Neural crest cell (in vitro differentiated cells): ENCODE measurements at regions not wholly inside any gene's neighbourhood (a gene's known extent, or its start where the extent isn't known, plus 50 kb on each side); places are given as distances from the start of the nearest gene placed in this dataset.
"Not testable (repeated sequence)": the region's sequence is repeated elsewhere in the genome, so short reads cannot be mapped to it uniquely, and the experiment has no call there.

Experiments used
- DNase-seq: peaks from one replicate; pipeline ENCODE4 v3.0.0; 2021; ENCODE audit warnings: low read depth, mixed read lengths, low spot score
- H3K27ac Mint-ChIP-seq: one replicate; pipeline ENCODE4 v1.8.0; 2021; ENCODE audit warnings: mild to moderate bottlenecking, mixed read lengths; ENCODE audit not compliant: unreplicated experiment
- H3K27me3 Mint-ChIP-seq: 2 replicates; pipeline ENCODE4 v1.8.0; 2021; ENCODE audit warnings: low read depth, mild to moderate bottlenecking, mixed read lengths
- H3K36me3 Mint-ChIP-seq: 2 replicates; pipeline ENCODE4 v1.8.0; 2021; ENCODE audit warnings: low read depth, mild to moderate bottlenecking, mixed read lengths
- H3K4me1 Mint-ChIP-seq: 2 replicates; pipeline ENCODE4 v1.8.0; 2021; ENCODE audit warnings: mixed read lengths
- H3K4me3 Mint-ChIP-seq: one replicate; pipeline ENCODE4 v1.8.0; 2021; ENCODE audit warnings: mild to moderate bottlenecking, mixed read lengths
- H3K9me3 Mint-ChIP-seq: 2 replicates; pipeline ENCODE4 v1.8.0; 2021; ENCODE audit warnings: mixed read lengths
- CTCF ChIP-seq: fragments of 200-600 bp; sonication (generic); conservative IDR thresholded peaks from 2 replicates; pipeline ENCODE4 v1.5.0; 2021; ENCODE audit warnings: antibody characterized with exemption, mild to moderate bottlenecking

- Mint-ChIP-seq H3K9me3 (peaks cover 4% of the 10 kb centered on the region), H3K4me1 (no peaks in the 10 kb centered on the region), H3K27ac (no peak overlapping the region), H3K4me3 (no peak overlapping the region), H3K27me3 (no peaks in the 10 kb centered on the region), H3K36me3 (no peaks in the 10 kb centered on the region)
- TF ChIP-seq CTCF: no peak
- no peak for DNase-seq
These were observed 214.8 kb upstream of the TMEM229A start for GRCh38 chr7:124247691-124248090.

DNA sequence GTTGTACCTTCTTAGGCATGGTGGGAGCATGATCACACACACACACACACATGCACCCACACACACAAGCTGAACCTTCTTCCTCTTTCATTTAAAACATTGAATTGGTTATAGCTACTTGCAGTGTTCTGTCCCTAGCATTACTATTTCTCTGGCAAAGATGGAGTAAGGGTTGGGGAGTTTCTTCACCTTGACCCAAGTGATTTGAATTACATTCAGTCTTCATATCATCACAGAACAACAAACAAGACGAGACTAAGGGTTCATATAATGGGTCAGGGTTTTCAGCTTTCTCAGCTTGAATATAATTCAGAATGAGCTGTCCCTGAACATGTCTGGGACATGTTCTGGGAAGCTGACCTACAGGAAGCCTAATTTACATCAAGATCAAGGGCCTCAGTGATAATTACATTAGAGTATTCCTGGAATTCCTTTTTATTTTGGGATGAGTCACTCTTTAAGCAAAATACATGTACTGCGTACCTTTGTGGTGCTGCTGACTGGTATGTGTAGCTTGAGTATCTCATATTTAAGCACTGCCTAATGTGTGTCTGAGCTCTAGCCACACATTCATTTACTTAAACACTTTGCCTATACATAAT lies 213.5 kb upstream of the TMEM229A start:
- H3K36me3 Mint-ChIP-seq: no peaks in the 10 kb centered on the region
- H3K9me3 Mint-ChIP-seq: peaks cover 4% of the 10 kb centered on the region
- DNase-seq: no peak
- TF ChIP-seq CTCF: no peak
- H3K27ac Mint-ChIP-seq: no peak overlapping the region
- H3K4me1 Mint-ChIP-seq: no peaks in the 10 kb centered on the region
- H3K4me3 Mint-ChIP-seq: no peak overlapping the region
- no peaks in the 10 kb centered on the region for H3K27me3 Mint-ChIP-seq

DNA sequence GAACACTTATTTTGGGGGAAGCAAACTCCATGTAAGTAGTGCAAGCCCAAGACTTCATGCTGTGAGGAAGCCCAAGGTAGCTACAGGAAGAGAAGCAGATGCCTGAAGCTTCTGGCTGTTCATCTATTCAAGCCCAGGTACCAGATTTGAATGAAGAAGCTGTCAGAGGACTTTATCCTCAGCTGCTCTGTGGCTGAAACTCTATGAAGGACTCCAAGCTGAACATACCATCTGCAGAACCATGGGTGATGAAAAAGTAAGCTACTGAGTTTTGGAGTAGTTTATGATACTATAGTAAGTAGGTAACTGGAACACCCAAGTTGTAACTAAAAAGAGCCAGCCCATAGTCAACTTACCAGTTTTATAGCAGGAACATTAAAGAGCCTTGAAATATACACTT lies 211.6 kb upstream of the TMEM229A start:
- not testable (repeated sequence) for H3K27me3 Mint-ChIP-seq, H3K9me3 Mint-ChIP-seq, H3K4me1 Mint-ChIP-seq, H3K4me3 Mint-ChIP-seq, DNase-seq, H3K36me3 Mint-ChIP-seq, H3K27ac Mint-ChIP-seq

DNA sequence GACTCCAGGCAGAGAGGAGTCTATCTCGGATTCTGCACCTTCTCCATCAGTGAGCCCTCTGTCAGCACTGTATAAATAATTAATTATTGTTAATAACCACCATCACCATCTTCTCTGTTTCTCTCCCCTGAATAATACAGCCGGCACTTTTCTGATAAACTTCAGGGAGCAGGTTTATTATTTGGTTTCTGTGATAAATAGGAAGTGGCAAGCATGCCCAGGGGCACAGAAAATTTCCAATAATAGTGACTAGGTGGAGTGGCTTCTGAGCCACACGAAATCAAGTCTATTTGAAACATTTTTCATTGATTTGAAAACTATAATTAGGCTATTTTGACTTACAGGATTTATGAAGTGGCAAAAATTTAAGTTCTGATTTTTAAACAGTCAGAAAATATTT lies 186.8 kb upstream of the TMEM229A start:
- peaks cover 11% of the 10 kb centered on the region for H3K9me3 Mint-ChIP-seq
- H3K36me3 Mint-ChIP-seq: peaks cover 5% of the 10 kb centered on the region
- H3K27ac Mint-ChIP-seq: no peak overlapping the region
- H3K4me3 Mint-ChIP-seq: no peak overlapping the region
- H3K27me3 Mint-ChIP-seq: no peaks in the 10 kb centered on the region
- no peak for DNase-seq
- H3K4me1 Mint-ChIP-seq: no peaks in the 10 kb centered on the region
- TF ChIP-seq CTCF: no peak

DNA sequence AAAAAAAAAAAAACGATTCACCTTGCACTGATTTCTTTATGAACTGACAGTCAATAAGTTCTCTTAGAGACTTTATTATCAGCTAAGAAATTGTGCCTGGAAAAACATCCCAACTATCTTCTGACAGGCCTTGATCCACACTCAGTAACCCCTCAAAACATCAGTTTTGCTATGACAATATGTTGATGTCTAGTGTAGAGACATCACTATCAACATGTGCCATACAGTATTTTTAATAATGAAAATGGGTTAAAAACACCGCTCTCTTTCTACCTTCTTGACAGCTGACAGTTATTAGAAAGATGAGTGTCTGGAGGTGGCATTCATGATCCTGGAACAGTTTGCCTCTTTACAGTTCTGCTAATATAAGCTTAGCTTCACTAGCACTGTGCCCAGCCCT lies 175.8 kb upstream of the TMEM229A start:
- Mint-ChIP-seq H3K9me3 (peaks cover 3% of the 10 kb centered on the region), H3K36me3 (no peaks in the 10 kb centered on the region), H3K4me3 (no peak overlapping the region), H3K4me1 (no peaks in the 10 kb centered on the region), H3K27me3 (no peaks in the 10 kb centered on the region), H3K27ac (no peak overlapping the region)
- TF ChIP-seq CTCF: no peak
- no peak for DNase-seq

- Mint-ChIP-seq H3K4me3 (no peak overlapping the region), H3K9me3 (peaks cover 3% of the 10 kb centered on the region), H3K27ac (no peak overlapping the region), H3K27me3 (no peaks in the 10 kb centered on the region), H3K36me3 (no peaks in the 10 kb centered on the region), H3K4me1 (no peaks in the 10 kb centered on the region)
- DNase-seq: no peak
- TF ChIP-seq CTCF: no peak
These were observed 175.3 kb upstream of the TMEM229A start for GRCh38 chr7:124208173-124208572.
